Caki2 (cell line): ENCODE measurements at regions not wholly inside any gene's neighbourhood (a gene's known extent, or its start where the extent isn't known, plus 50 kb on each side); places are given as distances from the start of the nearest gene placed in this dataset.
"Not testable (repeated sequence)": the region's sequence is repeated elsewhere in the genome, so short reads cannot be mapped to it uniquely, and the experiment has no call there.

Source experiments
- DNase-seq: peaks from one replicate; pipeline ENCODE4 v3.0.0-alpha.2; 2015; ENCODE audit warnings: low read depth
- in situ Hi-C: cut with HindIII; loops from 2 replicates; pipeline ENCODE4 v1.10.0; 2016; ENCODE audit warnings: low sequenced_read_pairs, low pct_unique_long_range_greater_than_20kb, mixed read lengths

DNA sequence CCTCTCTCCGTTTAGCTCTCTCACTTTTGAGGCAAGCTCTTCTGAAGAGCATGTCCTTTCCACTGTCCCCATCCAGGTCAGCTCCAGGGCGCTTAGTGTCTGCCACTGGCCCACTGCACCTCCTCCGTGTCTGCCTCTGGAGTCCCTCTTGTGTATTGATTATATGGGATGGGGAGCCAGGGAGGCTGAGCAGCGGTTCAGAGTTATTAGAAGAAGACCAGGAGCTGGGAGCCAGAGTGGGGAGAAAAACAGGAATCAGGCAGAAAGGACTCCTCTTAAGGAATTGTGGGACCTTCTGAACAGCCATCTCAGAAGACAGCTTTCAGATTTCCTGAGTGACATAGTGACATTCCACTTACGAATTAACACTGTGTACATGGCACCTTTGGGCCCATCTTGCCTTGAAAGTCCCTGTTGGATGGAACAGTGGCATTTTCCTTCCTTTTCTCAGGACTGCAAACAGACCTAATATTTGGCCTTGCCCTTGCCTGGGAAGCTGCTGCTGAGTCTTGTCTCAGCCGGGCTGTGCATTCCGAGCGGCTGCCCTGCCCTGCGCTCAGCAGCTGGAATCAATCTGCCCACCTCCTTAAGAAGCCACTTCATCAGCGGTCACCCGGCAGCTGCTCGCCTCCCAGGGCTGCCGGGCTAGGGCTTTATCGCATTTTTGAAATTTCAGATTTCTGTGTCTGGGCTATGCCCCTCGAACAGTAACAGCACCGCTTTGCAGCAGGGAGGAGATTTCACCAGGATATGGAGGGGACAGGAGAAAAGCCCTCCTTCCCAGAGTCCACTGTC, 81.1 kb upstream of the PRKG1 start:
- no peak for DNase-seq
- in situ Hi-C loops, result no loop called here

- no peak for DNase-seq
- in situ Hi-C loops, result no loop called here
Measured at GRCh38 chr10:50993771-50994251, 80.5 kb upstream of the PRKG1 start.

- no peak for DNase-seq
- in situ Hi-C loops, result no loop called here
Measured at GRCh38 chr10:50997461-50997860, 76.8 kb upstream of the PRKG1 start.

GRCh38 chr10:50999163-50999562, 75.1 kb upstream of the PRKG1 start:
- in situ Hi-C loops, result no loop called here
- DNase-seq, result no peak

DNA sequence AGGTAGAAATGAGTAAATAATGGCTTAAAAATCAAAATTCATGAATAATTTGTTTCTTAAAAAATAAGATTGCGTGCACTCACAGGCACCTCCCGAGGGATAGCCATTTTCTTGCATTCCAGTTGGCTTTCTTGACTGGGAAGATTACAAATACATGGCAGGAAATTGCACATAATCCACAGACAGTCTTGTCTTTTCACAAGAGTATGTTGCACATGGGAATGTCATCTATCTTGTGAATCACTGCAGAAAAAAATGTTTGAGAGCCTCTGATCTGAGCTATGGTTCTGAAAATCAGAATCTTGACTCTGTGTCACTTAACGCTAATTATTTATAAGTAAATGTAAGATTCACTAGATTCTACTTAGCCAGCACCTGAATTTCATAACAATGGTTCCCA, 74.1 kb upstream of the PRKG1 start:
- no peak for DNase-seq
- in situ Hi-C loops, result no loop called here

- in situ Hi-C loops, result no loop called here
- DNase-seq, result no peak
Measured at GRCh38 chr10:51000976-51001375, 73.3 kb upstream of the PRKG1 start.

DNA sequence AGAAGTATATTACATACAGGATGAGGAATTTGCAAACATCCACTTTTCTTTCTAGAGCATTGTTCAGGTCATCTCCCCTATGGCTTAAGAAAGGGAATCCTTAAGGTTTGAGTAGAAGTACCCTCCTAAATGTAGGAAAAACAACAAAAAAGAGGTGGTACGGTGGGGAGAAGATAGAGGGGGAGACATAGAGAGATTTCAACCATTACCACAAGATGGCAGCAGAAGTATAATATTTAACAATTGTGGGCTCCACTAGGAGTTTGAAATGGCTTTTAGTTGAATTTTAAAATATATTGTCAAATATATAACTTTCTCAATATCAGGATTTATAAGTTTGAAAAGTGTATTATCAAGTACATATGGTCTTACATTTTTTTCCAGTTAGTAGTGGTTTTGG, 72.7 kb upstream of the PRKG1 start:
- no peak for DNase-seq
- in situ Hi-C loops, result no loop called here

- in situ Hi-C loops, result no loop called here
- no peak for DNase-seq
Measured at GRCh38 chr10:51002469-51002868, 71.8 kb upstream of the PRKG1 start.

DNA sequence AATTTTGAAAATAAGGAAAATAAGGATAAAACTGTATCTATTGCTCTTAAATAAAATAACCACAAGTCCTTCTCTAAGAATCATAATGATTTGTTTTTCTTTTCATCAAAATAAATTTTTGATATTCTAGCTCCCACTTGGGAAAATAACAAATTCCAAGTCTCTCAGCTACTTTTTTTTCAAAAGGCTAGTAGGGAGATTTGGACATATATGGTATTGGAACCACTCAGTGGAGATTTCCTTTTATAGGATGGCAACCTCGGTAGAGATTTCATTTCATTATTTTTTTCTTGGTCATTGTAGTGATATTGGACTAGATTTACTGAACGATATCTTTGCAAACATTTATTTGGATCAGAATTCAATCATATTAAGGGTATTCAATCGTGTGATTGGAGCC, 69.5 kb upstream of the PRKG1 start:
- DNase-seq, result no peak
- in situ Hi-C loops, result no loop called here

DNA sequence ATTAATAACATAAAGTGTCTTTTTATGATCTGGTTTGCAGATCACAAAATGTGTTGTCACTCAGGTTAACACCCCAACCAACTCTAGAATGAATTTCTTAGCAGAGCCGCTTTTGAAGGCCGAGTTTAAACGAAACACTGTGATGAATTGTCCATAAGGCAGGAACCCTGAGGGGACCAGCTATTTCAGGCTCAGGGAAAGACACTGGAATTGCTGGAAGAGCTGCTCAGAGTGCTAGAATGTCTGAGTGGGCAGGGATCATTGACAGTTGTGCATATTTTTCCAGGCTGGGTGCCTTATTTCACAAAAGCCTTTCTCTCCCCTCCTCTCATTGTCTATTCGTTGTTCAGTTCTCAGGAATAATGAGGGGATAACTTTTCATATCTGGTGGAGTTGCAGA, 68.7 kb upstream of the PRKG1 start:
- no peak for DNase-seq
- in situ Hi-C loops, result no loop called here

GRCh38 chr10:51006686-51007085, 67.6 kb upstream of the PRKG1 start:
- DNase-seq, result no peak
- in situ Hi-C loops, result no loop called here

DNA sequence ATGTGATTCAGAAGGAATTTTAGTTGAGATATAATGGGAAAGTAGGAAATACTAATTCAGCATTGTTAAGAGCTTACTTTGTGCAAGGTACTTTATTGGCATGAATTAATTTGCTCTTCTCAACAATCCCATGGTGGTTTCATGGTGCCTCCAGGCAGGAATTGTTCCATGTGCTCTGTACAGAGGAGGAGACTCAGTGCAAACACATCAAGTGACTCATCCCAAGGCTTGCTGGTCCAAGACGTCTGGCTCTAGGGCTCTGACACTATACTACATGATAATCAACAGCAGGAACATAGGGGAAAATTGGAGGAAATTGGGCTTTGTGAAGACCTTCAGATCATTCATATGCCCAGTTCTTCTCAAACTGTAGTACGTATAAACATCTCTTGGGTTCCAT, 66.5 kb upstream of the PRKG1 start:
- in situ Hi-C loops, result no loop called here
- DNase-seq, result no peak

DNA sequence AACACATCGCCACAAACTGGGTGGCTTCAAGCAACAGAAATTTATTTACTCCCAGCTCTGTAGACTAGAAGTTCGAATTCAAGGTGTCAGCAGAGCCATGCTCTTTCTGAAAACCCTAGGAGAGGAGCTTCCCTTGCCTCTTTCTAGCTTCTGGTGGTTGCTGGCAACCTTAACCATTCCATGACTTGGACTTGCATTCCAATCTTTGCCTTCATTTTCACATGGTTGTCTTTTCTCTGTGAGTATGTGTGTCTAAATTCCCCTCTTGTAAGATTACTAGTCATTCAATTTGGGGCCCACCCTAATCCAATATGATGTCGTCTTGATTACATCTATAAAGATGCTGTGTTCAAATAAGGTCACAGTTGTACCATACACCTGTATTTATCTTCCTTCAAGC, 65.9 kb upstream of the PRKG1 start:
- DNase-seq, result no peak
- in situ Hi-C loops, result no loop called here

GRCh38 chr10:51010977-51011376, 63.3 kb upstream of the PRKG1 start:
- no peak for DNase-seq
- in situ Hi-C loops, result no loop called here

GRCh38 chr10:51012073-51012472, 62.2 kb upstream of the PRKG1 start:
- in situ Hi-C loops, result no loop called here
- DNase-seq, result no peak

DNA sequence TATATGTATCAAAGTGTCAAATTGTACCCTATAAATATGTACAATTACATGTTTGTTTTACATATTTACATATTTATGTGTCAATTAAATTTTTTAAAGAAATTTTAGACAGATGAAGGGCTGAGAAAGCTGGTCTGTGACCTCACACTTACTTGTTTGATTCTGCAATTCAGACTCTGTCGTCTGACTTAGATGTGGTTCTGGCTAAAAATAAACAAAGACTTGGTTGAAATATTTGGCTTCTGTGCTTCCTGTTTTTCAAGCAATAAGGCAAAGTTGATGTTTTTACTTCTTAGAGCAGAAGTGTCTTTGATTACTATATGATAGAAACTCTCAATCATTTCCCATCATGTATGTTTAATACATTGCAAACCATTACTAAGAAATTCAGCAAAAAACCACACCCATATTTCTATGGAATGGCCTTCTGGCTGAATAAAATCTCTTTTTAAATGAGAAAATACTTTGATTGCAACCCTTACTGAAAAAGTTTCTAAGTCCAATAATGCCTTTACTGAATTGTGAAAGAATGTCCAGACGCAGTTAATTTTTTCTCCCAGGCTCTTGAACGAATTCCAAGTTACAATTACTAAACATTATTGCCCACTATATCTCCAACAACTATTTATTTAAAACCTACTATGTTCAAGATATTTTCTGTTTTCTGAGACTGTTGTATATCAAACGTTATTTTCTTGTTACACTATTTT, 59.5 kb upstream of the PRKG1 start:
- DNase-seq, result no peak
- in situ Hi-C loops, result no loop called here

- DNase-seq, in situ Hi-C loops: not testable (repeated sequence)
Measured at GRCh38 chr10:51015390-51015754, 58.9 kb upstream of the PRKG1 start.

DNA sequence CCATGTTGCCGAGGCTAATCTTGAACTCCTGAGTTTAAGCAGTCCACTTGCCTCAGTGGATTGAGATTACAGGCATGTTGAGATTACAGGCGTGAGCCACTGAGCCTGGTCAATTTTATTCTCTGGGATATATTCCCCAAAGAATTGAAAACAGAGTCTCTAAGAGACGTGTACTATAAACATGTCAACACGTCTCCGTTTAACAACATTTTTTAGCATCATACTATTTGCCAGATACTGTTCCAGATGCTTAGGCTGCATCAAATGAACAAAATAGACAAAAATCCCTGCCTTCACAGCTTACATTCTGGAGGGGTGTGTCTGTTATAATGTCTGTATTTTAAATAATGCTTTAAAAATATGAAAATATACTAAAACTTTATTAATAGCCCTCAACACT, 54.1 kb upstream of the PRKG1 start:
- DNase-seq, result no peak
- in situ Hi-C loops, result no loop called here

GRCh38 chr10:51022933-51023585, 51.2 kb upstream of the PRKG1 start:
- DNase-seq, result no peak
- in situ Hi-C loops, result no loop called here
